ENCODE measurements at regions not wholly inside any gene's neighbourhood (a gene's known extent, or its start where the extent isn't known, plus 50 kb on each side); places are given as distances from the start of the nearest gene placed in this dataset.

DNA sequence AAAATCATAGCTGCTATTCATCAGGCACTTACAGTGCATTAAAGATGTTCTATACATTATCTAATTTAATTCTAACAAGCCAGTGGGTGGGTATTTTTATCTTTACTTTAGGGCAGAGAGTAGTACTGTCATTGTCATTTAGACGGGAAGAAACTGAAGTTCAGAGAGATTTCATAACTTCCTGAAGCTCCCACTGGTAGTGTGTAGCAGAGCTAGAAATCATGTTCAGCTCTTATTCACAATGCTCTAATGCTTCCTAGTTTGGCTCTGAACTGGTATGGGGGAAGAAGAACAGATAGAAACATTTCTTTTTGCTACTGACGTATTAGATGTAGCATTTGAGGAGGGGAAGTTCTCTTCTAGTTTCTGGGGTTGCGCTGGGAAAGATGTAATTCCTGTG is 116.7 kb downstream of the CYP26A1 start:
- TF ChIP-seq POLR2AphosphoS5 (IDR thresholded peaks at IDR 0.05) (no peak), POLR2A (IDR thresholded peaks at IDR 0.05) (no peak)
